Aorta (tissue), 5 donors: ENCODE measurements at regions not wholly inside any gene's neighbourhood (a gene's known extent, or its start where the extent isn't known, plus 50 kb on each side); places are given as distances from the start of the nearest gene placed in this dataset.

Experiments
- ATAC-seq: fragments of 200-7000 bp; cut with Tn5 transposase; one replicate; pipeline ENCODE4 v1.9.1; 2022; ENCODE audit warnings: moderate library complexity; ENCODE audit not compliant: low FRiP score
- DNase-seq, 2 donors: peaks; one replicate each; pipeline ENCODE4 v3.0.0-alpha.2; 2020
- H3K27ac ChIP-seq, 2 donors: one replicate each; pipeline ENCODE4 v1.5.1; 2013; ENCODE audit warnings: low read length in 2 of 2, mild to moderate bottlenecking in 2 of 2, moderate library complexity in 2 of 2, control low read depth in 1 of 2, inconsistent platforms in 1 of 2, low read depth in 1 of 2
- H3K27me3 ChIP-seq, 2 donors: one replicate each; pipeline ENCODE4 v1.6.1; 2013; ENCODE audit warnings: control low read depth in 1 of 2, low read length in 1 of 2, mild to moderate bottlenecking in 1 of 2, moderate library complexity in 1 of 2; ENCODE audit not compliant: insufficient read depth in 2 of 2, control insufficient read depth in 1 of 2
- H3K36me3 ChIP-seq, 2 donors: one replicate each; pipeline ENCODE4 v1.6.1; 2013; ENCODE audit warnings: control low read depth in 1 of 2, low read length in 1 of 2, mild to moderate bottlenecking in 1 of 2; ENCODE audit not compliant: insufficient read depth in 2 of 2, control insufficient read depth in 1 of 2
- H3K4me1 ChIP-seq, 2 donors: one replicate each; pipeline ENCODE4 v1.6.1; 2013; ENCODE audit warnings: low read length in 2 of 2, control low read depth in 1 of 2, mild to moderate bottlenecking in 1 of 2, moderate library complexity in 1 of 2; ENCODE audit not compliant: insufficient read depth in 2 of 2, control insufficient read depth in 1 of 2
- H3K4me3 ChIP-seq, 2 donors: one replicate each; pipeline ENCODE4 v1.5.1; 2013; ENCODE audit warnings: low read length in 2 of 2, control low read depth in 1 of 2, mild to moderate bottlenecking in 1 of 2
- H3K9me3 ChIP-seq: one replicate; pipeline ENCODE4 v1.6.1; 2013; ENCODE audit warnings: mild to moderate bottlenecking, low read length; ENCODE audit not compliant: control insufficient read depth
- WGBS, 2 donors: extraction: QIAGEN DNeasy Blood & Tissue Kit; methylation state at CpG; one replicate each; pipeline ENCODE4 v1.1.7; 2013; 5-methylcytosine and 5-hydroxymethylcytosine counted together
- intact Hi-C, 2 donors: fragments of 100-400 bp; cut with DNase I; formaldehyde crosslinking; loops; one replicate each; pipeline versions ENCODE4 v1.14.2 to v1.15.0; 2022
- donor health status: healthy with polysubstance abuse.
- donor health status: Bipolar disorder and iron deficiency.
- donor health status: DM: no; HTN: no; CAD: no.
- donor health status: DM: no; HTN: no; CAD: no.
- donor health status: DM: yes; HTN: yes; CAD: no.

GRCh38 chr1:2925291-2925690 lies 96.0 kb upstream of the ACTRT2 start:
- H3K27me3 ChIP-seq, result no peaks in the 10 kb centered on the region

GRCh38 chr1:2925918-2926317 lies 95.3 kb upstream of the ACTRT2 start:
- intact Hi-C loops, result loop anchor here (5.0 to 10.0 kb wide), 6 partner anchors 56 to 496 kb away; partner anchors contain the start of gene PRDM16 (in 1 of the 2)
- DNase-seq (peak; percentile 87 to 94), ATAC-seq (peak; percentile 76)
- Histone ChIP-seq H3K4me1 (no peaks in the 10 kb centered on the region), H3K27ac (peak overlapping the region in 1 of 2 donors; percentile 55), H3K9me3 (no peaks in the 10 kb centered on the region), H3K4me3 (no peak overlapping the region), H3K27me3 (no peaks in the 10 kb centered on the region), H3K36me3 (no peaks in the 10 kb centered on the region)
- WGBS, 2 donors, result 4 to 5% methylated on average over 10 of the region's 10 CpGs

More at GRCh38 chr1:2925291-2925690, 96.0 kb upstream of the ACTRT2 start:
- intact Hi-C loops, result loop anchor here (5.0 to 10.0 kb wide), 6 partner anchors 57 to 497 kb away; partner anchors contain the start of gene PRDM16 (in 1 of the 2)
- Histone ChIP-seq H3K4me3 (no peak overlapping the region), H3K36me3 (no peaks in the 10 kb centered on the region), H3K9me3 (no peaks in the 10 kb centered on the region), H3K4me1 (no peaks in the 10 kb centered on the region), H3K27ac (no peak overlapping the region)
- DNase-seq, result no peak
- WGBS, 2 donors, result 80 to 82% methylated on average over 13 of the region's 13 CpGs
- no peak for ATAC-seq

DNA sequence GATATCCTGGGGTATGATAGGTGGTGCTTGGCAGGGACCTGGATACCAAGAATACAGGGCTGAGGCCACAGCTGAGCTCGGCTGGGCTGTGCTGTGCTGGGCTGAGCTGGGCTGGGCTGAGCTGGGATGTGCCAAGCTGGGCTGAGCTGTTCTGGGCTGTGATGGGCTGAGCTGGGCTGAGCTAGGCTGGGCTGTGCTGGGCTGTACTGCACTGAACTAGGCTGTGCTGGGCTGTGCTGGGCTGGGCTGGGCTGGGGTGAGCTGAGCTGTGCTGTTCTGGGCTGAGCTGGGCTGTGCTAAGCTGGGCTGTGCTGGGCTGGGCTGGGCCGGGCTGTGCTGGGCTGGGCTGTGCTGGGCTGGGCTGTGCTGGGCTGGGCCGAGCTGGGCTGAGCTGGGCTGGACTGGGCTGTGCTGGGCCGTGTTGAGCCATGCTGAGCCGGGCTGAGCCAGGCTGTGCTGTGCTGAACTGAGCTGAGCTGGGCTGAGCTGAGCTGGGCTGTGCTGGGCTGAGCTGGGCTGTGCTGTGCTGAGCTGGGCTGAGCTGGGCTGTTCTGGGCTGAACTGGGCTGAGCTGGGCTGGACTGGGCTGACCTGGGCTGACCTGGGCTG lies 94.7 kb upstream of the ACTRT2 start:
- DNase-seq (peak in 1 of 2 donors; percentile 64), ATAC-seq (peak; percentile 14)
- intact Hi-C loops, result loop anchor here (5.0 to 10.0 kb wide), 6 partner anchors 56 to 496 kb away; partner anchors contain the start of gene PRDM16 (in 1 of the 2)
- no peaks in the 10 kb centered on the region for H3K9me3 ChIP-seq
- no peaks in the 10 kb centered on the region for H3K4me1 ChIP-seq
- WGBS, 2 donors, result 50 to 55% methylated on average over 5 of the region's 5 CpGs
- H3K36me3 ChIP-seq, result no peaks in the 10 kb centered on the region
- no peaks in the 10 kb centered on the region for H3K27me3 ChIP-seq
- peak overlapping the region; percentile 2 to 87 for H3K27ac ChIP-seq
- no peak overlapping the region for H3K4me3 ChIP-seq

DNA sequence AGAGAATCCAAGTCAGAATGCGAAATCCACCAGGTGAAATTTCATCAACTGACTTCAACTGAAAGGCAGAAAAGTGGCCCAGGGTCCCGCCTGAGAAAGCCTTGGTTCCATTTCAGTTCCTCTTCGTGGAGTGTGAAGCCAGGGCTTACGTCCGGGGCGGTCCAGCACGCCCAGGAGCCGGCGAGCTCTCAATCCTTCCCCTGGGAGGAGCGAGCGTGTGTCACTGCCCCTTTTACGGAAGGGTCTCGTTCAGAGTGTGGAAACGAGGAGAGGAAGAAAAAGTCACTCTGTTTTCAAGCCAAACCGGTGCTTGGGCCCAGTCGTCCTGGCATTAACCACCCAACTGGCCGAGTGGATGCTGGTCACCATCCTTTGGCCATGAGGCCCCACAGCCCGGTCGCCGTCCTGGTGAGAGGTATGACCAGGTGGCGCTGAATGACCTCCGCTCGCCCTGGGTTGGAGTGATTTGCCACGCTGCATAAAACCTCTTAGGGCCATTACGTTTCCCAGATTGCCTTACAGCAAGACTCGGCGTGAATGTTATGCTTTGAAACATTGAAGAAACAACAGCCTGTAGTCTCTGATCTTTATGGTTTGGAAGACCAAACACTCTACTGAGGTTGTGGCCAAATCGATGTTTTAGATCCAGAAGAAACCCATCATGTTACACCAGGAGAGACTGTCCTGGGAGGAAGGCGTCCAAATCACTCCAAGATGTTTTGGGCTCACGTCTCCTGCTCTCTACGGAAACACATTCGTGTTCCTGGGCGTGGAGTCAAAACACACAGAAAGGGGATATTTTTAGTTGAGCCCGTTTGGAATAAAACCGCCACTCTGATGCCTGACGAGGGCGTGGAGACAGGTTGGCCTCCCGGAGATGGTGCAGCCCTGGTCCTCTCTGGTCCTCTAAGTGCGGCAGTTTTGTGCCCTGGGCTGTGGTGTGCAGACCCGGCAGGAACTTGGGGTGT lies 93.6 kb upstream of the ACTRT2 start:
- no peak overlapping the region for H3K4me3 ChIP-seq
- ATAC-seq (peak; percentile 67), DNase-seq (peak; percentile 69 to 89)
- 5 to 8% methylated on average over 40 of the region's 40 CpGs for WGBS, 2 donors
- no peaks in the 10 kb centered on the region for H3K36me3 ChIP-seq
- peak overlapping the region; percentile 37 to 87 for H3K27ac ChIP-seq
- H3K27me3 ChIP-seq, result no peaks in the 10 kb centered on the region
- intact Hi-C loops, result loop anchor here (5.0 to 10.0 kb wide), 6 partner anchors 55 to 495 kb away; partner anchors contain the start of gene PRDM16 (in 1 of the 2)
- H3K4me1 ChIP-seq, result no peaks in the 10 kb centered on the region
- no peaks in the 10 kb centered on the region for H3K9me3 ChIP-seq

- no peak for DNase-seq
- 43 to 48% methylated on average over 42 of the region's 42 CpGs for WGBS, 2 donors
- H3K4me3 ChIP-seq, result no peak overlapping the region
- H3K27me3 ChIP-seq, result no peaks in the 10 kb centered on the region
- intact Hi-C loops, result loop anchor here (5.0 to 10.0 kb wide), 6 partner anchors 54 to 494 kb away; partner anchors contain the start of gene PRDM16 (in 1 of the 2)
- H3K4me1 ChIP-seq, result no peaks in the 10 kb centered on the region
- H3K36me3 ChIP-seq, result no peaks in the 10 kb centered on the region
- H3K9me3 ChIP-seq, result no peaks in the 10 kb centered on the region
- ATAC-seq, result no peak
- peak overlapping the region in 1 of 2 donors; percentile 11 for H3K27ac ChIP-seq
These were observed 92.6 kb upstream of the ACTRT2 start for GRCh38 chr1:2928366-2929325.

DNA sequence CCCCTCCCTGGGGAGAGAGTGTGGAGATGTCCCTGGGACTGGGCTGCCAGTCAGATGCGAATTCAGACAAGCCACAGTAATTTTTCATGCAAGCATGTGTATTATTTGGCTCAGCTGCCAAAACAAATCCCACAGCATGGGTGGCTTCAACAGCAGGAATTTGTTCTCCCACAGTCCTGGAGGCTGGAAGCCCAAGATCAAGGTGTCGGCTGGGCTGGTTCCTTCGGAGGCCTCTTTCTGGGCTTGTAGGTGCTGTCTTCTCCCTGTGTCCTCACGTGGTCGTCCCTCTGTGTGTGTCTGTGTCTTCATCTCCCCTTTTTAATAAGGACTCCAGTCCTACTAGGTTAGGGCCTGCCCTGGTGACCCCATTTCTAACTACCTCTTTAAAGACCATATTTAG lies 91.9 kb upstream of the ACTRT2 start:
- H3K27me3 ChIP-seq, result no peaks in the 10 kb centered on the region

GRCh38 chr1:2930016-2930815 lies 91.1 kb upstream of the ACTRT2 start:
- no peaks in the 10 kb centered on the region for H3K9me3 ChIP-seq
- no peak overlapping the region for H3K4me3 ChIP-seq
- WGBS, 2 donors, result 95 to 97% methylated on average over 41 of the region's 41 CpGs
- H3K27ac ChIP-seq, result no peak overlapping the region
- no peaks in the 10 kb centered on the region for H3K36me3 ChIP-seq
- no peak for DNase-seq
- intact Hi-C loops, result no loop called here
- no peaks in the 10 kb centered on the region for H3K4me1 ChIP-seq
- no peak for ATAC-seq
- H3K27me3 ChIP-seq, result no peaks in the 10 kb centered on the region

More for the DNA sequence above, 91.9 kb upstream of the ACTRT2 start:
- H3K4me1 ChIP-seq, result no peaks in the 10 kb centered on the region
- ATAC-seq (no peak), DNase-seq (no peak)
- no peak overlapping the region for H3K4me3 ChIP-seq
- H3K9me3 ChIP-seq, result no peaks in the 10 kb centered on the region
- intact Hi-C loops, result loop anchor here (5.0 to 10.0 kb wide), 6 partner anchors 53 to 493 kb away; partner anchors contain the start of gene PRDM16 (in 1 of the 2)
- H3K27ac ChIP-seq, result no peak overlapping the region
- WGBS, 2 donors, result 63 to 66% methylated on average over 5 of the region's 5 CpGs
- H3K36me3 ChIP-seq, result no peaks in the 10 kb centered on the region
